Thoracic aorta (tissue), 2 donors: ENCODE measurements at regions not wholly inside any gene's neighbourhood (a gene's known extent, or its start where the extent isn't known, plus 50 kb on each side); places are given as distances from the start of the nearest gene placed in this dataset.
"Not testable (repeated sequence)": the region's sequence is repeated elsewhere in the genome, so short reads cannot be mapped to it uniquely, and the experiment has no call there.

Source experiments
- ATAC-seq: fragments of 150-250 bp; one replicate; pipeline ENCODE4 v1.8.0; 2017; ENCODE audit warnings: low read depth; ENCODE audit not compliant: insufficient number of reproducible peaks, low FRiP score
- DNase-seq: peaks from one replicate; pipeline ENCODE4 v3.0.0-alpha.2; 2020; ENCODE audit warnings: low spot score
- H3K27ac ChIP-seq, 2 donors: fragments of 200-600 bp; sonication (generic); 1 replicate in 1 of 2; 2 replicates in 1 of 2; pipeline ENCODE4 v1.5.1; 2016; ENCODE audit warnings: mild to moderate bottlenecking in 2 of 2, moderate library complexity in 2 of 2
- H3K27me3 ChIP-seq: fragments of 200-600 bp; sonication (generic); replicated peaks from 2 replicates; pipeline ENCODE4 v1.6.0; 2016; ENCODE audit warnings: mild to moderate bottlenecking; ENCODE audit not compliant: insufficient read depth
- H3K36me3 ChIP-seq: fragments of 200-600 bp; sonication (generic); one replicate; pipeline ENCODE4 v1.5.1; 2016
- H3K4me1 ChIP-seq, 2 donors: fragments of 200-600 bp; sonication (generic); 1 replicate in 1 of 2; 2 replicates in 1 of 2; pipeline versions ENCODE4 v1.5.1 to v1.6.0; 2016; ENCODE audit warnings: low read depth in 2 of 2, mild to moderate bottlenecking in 1 of 2; ENCODE audit not compliant: control insufficient read depth in 1 of 2
- H3K4me3 ChIP-seq: fragments of 200-600 bp; sonication (generic); 2 replicates; pipeline ENCODE4 v1.5.1; 2016; ENCODE audit warnings: mild to moderate bottlenecking
- H3K9me3 ChIP-seq: fragments of 200-600 bp; sonication (generic); 2 replicates; pipeline ENCODE4 v1.5.1; 2016
- TF ChIP-seq, protein P1 (sequence below): fragments of 200-600 bp; sonication (generic); IDR thresholded peaks from one replicate; pipeline ENCODE4 v1.5.1; 2019; ENCODE audit warnings: antibody characterized with exemption

DNA sequence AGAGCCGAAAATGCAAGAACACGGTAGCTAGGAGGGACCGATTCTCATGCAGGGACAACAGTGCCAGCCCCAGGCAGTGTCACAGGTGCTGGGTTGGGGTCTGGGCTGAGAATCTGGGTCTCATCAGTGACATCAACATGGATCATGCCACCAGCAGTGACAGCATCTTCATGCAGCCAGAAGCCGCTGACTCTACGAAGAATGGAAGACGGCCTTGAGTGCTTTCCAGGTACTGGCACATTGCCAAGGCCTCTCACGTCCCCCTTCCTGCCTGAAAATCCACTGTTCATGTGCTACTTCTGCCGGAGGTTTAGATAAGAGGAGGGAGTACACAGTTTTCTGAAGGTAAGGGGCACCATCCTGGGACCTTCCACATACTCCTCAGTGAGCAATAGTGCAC, 141.1 kb upstream of the FOXQ1 start:
- DNase-seq (no peak), ATAC-seq (no peak)
- no peaks in the 10 kb centered on the region for H3K4me1 ChIP-seq
- no peak overlapping the region for H3K27ac ChIP-seq
- no peaks in the 10 kb centered on the region for H3K27me3 ChIP-seq
- no peaks in the 10 kb centered on the region for H3K36me3 ChIP-seq
- H3K9me3 ChIP-seq = no peaks in the 10 kb centered on the region
- H3K4me3 ChIP-seq = no peak overlapping the region
- TF ChIP-seq, protein P1, sequence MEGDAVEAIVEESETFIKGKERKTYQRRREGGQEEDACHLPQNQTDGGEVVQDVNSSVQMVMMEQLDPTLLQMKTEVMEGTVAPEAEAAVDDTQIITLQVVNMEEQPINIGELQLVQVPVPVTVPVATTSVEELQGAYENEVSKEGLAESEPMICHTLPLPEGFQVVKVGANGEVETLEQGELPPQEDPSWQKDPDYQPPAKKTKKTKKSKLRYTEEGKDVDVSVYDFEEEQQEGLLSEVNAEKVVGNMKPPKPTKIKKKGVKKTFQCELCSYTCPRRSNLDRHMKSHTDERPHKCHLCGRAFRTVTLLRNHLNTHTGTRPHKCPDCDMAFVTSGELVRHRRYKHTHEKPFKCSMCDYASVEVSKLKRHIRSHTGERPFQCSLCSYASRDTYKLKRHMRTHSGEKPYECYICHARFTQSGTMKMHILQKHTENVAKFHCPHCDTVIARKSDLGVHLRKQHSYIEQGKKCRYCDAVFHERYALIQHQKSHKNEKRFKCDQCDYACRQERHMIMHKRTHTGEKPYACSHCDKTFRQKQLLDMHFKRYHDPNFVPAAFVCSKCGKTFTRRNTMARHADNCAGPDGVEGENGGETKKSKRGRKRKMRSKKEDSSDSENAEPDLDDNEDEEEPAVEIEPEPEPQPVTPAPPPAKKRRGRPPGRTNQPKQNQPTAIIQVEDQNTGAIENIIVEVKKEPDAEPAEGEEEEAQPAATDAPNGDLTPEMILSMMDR = no peak

DNA sequence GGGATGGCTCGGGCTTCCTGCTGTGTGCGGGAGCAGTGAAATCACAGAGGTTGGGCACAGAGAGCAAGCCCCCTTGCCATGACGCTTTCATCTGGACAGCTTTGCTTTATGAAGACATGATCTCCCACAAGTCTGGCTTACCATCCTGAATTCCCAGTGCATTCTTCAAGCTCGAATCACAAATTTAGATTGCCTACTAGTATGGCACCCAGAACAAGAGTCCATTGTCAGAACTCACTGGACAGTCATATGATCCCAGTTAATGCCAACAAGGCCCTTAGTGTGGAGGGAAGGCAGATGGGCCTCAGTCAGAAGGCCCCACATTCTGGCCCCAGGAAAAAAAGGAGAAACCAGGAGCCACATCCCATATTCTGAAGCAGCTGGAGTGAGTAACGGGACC, 147.3 kb upstream of the FOXQ1 start:
- Histone ChIP-seq H3K27ac (no peak overlapping the region), H3K4me3 (no peak overlapping the region), H3K27me3 (no peaks in the 10 kb centered on the region), H3K4me1 (no peaks in the 10 kb centered on the region), H3K36me3 (no peaks in the 10 kb centered on the region), H3K9me3 (no peaks in the 10 kb centered on the region)
- DNase-seq = no peak
- no peak for ATAC-seq
- TF ChIP-seq, protein P1 = no peak

DNA sequence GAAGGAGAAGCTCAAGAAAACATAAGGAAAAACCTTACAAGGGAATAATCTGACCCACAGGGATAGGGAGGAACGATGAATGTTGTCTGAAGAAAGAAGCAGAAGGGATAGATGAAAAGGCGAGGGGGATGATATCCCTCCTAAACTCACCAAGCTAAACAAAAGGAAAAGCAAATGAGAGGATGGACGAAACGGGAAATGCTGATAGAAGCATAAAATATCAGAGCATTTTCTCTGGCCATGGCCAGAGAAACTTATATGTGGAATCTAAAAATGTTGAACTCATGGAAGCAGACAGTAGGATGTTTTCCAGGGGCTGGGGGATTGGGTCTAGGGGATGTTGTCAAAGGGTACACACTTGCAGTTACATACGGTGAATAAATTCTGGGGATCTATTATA, 148.4 kb upstream of the FOXQ1 start:
- DNase-seq = no peak
- no peak for ATAC-seq
- no peaks in the 10 kb centered on the region for H3K9me3 ChIP-seq

DNA sequence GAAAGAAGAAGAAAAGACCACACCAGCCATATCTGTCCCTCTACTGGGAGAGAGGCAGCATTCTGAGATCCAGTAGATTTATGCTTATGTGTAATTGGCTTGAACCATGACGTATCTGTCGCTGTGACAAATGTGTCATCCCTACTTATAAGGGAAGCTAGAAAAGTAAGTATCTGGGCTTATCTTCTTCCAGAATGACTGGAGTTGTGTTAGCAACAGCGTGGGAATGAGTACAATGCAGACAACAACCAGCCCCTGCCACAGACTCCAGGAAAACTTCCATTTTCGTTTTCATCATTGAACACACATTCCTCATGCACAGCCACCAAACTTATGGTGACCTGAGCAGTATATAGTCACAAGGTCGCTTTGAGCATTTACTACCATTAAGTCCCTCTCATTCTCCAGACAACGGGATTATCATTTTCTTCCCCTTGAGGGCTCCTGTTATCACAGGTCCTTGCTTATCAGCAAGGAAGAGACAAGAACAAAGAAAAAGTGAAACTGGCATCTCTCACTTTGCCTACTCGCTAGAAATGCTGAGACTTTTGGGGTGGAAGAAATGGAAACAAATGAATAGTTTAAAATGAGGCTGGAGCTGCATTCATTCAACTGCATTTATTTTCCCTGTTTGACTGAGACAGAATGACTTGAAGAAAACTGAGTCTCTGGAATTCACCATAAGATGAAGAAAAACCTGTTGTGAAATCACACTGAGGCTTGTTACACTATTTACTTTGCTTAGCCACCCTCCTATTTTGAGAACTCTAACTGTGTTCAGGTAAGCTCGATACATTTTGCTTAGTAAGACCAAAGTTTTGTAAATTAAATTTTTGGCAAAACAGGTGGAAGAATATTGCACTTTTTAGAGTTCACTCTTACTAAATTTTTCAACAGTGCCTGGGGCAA, 149.3 kb upstream of the FOXQ1 start:
- Histone ChIP-seq H3K27ac (no peak overlapping the region), H3K27me3 (no peaks in the 10 kb centered on the region), H3K9me3 (no peaks in the 10 kb centered on the region), H3K4me1 (no peaks in the 10 kb centered on the region), H3K36me3 (no peaks in the 10 kb centered on the region), H3K4me3 (no peak overlapping the region)
- no peak for DNase-seq
- no peak for ATAC-seq
- TF ChIP-seq, protein P1 = no peak

More for the DNA sequence above, 148.4 kb upstream of the FOXQ1 start:
- H3K36me3 ChIP-seq = no peaks in the 10 kb centered on the region
- no peaks in the 10 kb centered on the region for H3K27me3 ChIP-seq
- no peak overlapping the region for H3K4me3 ChIP-seq
- H3K27ac ChIP-seq = no peak overlapping the region
- no peaks in the 10 kb centered on the region for H3K4me1 ChIP-seq
- TF ChIP-seq, protein P1 = no peak

DNA sequence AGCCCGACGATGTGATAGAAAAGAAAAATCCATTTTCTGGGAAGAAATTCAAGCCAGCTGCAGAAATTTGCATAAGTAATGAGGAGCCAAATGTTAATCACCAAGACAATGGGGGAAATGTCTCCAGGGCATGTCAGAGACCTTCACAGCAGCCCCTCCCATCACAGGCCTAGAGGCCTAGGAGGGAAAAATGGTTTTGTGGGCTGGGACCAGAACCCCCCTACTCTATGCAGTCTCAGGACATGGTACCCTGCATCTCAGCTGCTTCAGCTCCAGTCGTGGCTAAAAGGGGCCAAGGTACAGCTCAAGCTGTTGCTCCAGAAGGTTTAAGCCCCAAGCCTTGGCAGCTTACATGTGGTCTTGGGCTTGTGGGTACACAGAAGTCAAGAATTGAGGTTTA, 155.5 kb upstream of the FOXQ1 start:
- not testable (repeated sequence) for H3K36me3 ChIP-seq, H3K27ac ChIP-seq, H3K4me1 ChIP-seq, H3K27me3 ChIP-seq, ATAC-seq, DNase-seq, H3K4me3 ChIP-seq, H3K9me3 ChIP-seq
